NCI-H226 (cell line): ENCODE measurements at regions not wholly inside any gene's neighbourhood (a gene's known extent, or its start where the extent isn't known, plus 50 kb on each side); places are given as distances from the start of the nearest gene placed in this dataset.
"Not testable (repeated sequence)": the region's sequence is repeated elsewhere in the genome, so short reads cannot be mapped to it uniquely, and the experiment has no call there.

Source experiments
- DNase-seq: peaks from one replicate; pipeline ENCODE4 v3.0.0-alpha.2; 2015

GRCh38 chr12:24664161-24664880 lies 284.6 kb downstream of the BCAT1 start:
- DNase-seq = no peak

GRCh38 chr12:24661657-24662096 lies 287.2 kb downstream of the BCAT1 start:
- DNase-seq = peak; percentile 83

- DNase-seq = no peak
These were observed 289.9 kb downstream of the BCAT1 start for GRCh38 chr12:24659016-24659415.

GRCh38 chr12:24654344-24654743 lies 294.6 kb downstream of the BCAT1 start:
- not testable (repeated sequence) for DNase-seq

DNA sequence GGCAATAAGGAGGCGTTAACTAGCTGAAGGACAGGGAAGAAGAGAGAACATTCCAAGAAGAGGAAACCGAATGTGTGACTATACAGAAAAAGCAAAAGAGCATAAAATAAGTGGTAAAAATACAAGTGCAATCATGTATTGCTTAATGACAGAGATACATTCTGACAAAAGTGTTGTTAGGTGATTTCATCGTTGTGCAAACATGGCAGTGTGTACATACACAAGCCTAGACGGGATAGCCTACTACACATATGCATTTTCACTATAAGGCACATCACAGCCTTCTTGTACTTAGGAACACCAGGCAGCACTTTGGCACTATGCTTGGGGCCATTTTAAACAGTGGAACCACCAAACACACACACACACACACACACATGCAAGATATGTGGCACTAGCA lies 299.3 kb downstream of the BCAT1 start:
- DNase-seq = no peak

DNA sequence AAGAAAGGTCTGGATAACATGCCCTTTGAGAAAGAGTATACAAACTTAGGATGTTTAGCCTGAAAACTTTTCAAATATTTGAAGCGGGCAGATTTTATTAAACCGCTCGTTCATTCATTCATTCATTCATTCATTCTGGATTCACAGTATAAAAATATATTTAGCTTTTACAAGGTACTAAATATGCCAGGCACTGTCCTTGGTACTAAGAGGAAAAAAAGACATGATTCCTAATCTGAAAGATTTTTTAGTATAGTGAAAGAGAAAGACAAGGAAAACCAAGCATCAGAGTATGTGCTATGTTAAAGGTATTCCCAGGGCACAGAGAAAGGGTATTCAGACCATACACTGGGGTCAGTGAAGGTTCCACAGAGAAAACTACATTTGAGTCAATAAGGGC lies 299.7 kb downstream of the BCAT1 start:
- DNase-seq = no peak

DNA sequence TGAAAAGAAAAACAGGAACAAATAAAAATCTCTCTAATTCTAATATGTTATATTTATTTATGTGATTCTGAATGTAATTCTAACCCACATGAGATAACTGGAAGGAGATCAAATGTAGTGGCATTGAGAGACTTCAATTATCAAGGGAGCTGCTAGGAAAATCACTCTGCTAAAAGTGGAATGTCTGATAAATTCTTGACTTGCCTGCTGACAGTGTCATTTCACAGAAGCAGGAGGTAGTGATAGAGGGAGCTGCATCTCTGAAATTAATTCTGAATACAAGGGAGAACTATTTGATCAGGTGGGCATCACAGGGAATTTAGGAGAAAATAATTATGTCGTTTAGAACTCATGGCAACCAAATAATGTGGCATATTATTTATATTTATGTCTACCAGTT lies 303.6 kb downstream of the BCAT1 start:
- no peak for DNase-seq

- no peak for DNase-seq
These were observed 305.5 kb downstream of the BCAT1 start for GRCh38 chr12:24643120-24644119.

DNA sequence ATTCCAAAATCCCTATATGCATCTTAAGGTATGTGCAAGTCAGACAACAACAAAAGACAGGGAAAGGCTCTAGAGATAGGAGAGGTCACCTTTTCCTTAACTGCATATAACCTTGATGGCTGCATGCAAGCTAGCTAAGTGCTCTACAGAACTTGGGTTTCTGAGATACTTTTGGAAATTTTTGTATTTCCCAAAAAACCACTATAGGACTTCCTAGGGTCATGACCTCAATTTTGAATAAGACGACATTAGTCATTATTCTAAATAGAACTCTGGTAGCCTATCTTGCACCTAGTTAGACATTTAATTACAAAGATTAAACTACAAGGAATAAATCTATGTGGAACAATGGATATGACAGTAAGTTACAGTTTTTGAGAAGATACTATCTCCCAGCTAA lies 309.3 kb downstream of the BCAT1 start:
- DNase-seq = no peak

DNA sequence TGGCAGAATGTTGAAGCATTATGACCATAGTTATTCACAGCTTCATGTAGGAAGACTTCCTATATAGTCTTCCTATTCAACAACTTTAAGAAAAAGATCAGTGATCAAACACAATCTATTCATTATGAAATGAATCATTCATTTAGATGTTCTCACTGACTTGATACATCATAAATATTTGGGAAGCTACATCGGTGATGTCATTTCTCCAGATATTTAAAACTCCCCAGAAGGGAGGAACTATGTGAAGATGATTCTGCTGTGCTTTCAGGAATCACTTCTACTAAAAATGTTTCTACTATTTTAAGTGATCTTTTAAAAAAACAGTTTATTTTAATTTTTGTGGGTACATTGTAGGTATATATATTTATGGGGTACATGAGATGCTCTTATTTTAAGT lies 316.4 kb downstream of the BCAT1 start:
- DNase-seq = no peak

DNA sequence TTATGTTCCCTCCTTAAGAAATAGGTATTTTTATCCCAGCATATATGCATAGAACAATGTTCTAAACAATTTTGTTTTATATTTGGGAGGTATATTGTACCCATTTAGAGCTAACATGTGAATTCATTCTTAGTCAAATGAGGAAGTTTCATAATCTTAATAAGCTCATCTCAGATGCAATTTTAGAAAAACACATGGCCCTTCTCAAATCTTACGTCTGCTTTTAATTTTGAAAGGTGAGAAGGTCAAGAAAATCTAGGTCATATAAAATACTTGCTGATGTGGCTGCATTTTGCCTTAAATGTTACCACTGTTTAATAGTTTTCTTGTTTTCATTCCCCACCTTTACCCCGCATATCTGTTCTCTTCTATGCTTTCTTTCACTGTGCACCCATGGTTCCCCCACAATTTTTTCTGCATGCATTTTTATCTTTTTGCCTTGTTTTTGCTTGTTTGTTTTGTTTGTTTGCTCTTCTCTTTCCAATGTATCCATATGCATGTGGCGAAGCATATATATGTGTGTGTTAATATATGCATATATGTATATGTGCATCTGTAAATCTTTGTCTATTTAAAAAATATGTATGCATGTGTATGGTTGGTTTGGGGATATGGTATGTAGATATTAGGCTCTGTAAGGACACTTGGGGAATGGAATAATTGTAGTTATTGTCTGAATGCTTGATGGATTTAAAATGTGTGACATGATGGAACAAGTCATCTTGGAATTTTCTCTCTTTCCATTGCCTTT lies 317.1 kb downstream of the BCAT1 start:
- DNase-seq = no peak

DNA sequence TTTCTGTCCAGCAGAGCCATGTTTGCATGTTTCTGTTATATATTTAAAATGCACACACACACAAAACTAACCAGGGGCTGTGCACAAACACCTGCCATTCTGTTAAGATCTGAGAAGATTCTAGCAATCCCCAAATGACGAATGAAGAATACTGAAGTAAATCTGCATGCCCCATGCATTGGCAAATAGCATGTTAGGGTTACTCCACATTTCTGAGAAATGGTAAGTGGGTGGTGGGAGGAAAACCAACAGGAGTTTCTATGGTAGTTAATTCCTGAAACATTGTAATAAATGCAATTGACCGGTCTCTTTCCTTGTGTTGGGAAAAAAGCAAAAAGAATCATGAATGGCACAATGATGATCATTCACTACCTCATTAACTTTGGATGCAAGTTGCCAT lies 318.0 kb downstream of the BCAT1 start:
- DNase-seq = no peak

- DNase-seq = no peak
These were observed 318.5 kb downstream of the BCAT1 start for GRCh38 chr12:24630446-24630845.

GRCh38 chr12:24625103-24625502 lies 323.8 kb downstream of the BCAT1 start:
- no peak for DNase-seq

DNA sequence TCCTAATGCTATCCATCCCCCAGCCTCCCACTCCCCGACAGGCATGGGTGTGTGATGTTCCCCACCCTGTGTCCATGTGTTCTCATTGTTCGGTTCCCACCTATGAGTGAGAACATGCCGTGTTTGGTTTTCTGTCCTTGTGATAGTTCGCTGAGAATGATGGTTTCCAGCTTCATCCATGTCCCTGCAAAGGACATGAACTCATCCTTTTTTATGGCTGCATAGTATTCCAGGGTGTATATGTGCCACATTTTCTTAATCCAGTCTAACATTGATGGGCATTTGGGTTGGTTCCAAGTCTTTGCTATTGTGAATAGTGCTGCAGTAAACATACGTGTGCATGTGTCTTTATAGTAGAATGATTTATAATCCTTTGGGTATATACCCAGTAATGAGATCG lies 328.9 kb downstream of the BCAT1 start:
- not testable (repeated sequence) for DNase-seq

DNA sequence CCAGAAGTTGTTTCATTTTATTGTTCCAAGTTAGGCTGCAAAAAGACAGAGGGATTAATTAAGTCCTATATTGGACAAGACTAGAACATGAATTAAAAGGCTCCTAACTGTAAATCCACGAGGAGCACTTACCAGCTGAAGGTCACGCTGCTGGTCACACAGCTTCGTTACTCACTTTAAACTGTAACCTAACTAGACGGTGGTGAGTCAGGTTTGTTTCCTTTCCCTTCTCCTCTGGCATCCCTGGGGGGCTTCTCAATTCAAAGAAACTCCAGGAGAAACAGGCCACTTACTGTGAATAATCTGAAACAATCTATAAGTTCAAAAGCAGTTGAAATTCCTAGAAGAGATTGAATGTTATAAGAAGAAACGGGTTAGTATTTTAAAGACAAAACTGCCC lies 331.4 kb downstream of the BCAT1 start:
- DNase-seq = no peak

GRCh38 chr12:24615967-24616411 lies 332.9 kb downstream of the BCAT1 start:
- peak; percentile 86 for DNase-seq

GRCh38 chr12:24608637-24609285 lies 340.1 kb downstream of the BCAT1 start:
- no peak for DNase-seq

GRCh38 chr12:24608108-24608507 lies 340.8 kb downstream of the BCAT1 start:
- DNase-seq = no peak

GRCh38 chr12:24605916-24606315 lies 343.0 kb downstream of the BCAT1 start:
- DNase-seq = no peak

DNA sequence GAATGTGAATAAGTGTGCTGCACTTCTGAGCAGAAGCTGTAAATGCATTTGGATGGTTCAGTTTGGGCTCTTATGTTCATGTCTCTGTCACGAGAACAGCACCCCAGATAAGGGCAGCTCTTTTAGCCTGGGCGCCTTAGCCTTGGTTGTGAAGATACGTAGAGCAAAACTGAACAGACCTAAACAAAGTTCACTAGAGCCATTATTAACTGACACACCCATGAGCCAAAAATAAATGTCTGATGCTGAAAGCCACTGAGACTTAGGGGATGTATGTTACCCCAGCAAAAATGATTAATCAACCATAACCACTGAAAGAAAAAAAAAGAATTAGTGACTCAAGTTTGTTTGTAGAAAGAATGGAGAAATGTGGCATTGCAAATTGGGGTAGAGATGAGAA lies 343.4 kb downstream of the BCAT1 start:
- no peak for DNase-seq

DNA sequence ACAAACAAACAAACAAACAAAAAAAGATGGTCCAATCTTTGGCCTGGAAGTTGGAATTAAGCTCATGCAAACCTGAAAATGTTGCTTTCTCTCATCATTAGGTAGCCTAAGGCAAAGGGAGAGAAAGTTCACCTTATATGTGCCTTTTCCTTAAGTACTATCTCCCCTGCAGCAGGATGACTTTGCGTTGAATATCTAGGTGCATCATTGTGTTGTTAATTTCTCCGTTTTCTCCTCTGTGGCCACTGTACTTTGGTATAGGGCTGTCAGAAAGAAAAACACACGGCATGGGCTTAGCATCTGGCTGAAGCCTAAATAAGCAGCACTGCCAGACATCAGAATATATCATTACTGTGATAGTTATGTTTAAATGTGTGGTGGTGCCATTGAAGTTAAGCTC lies 345.5 kb downstream of the BCAT1 start:
- DNase-seq = no peak

DNA sequence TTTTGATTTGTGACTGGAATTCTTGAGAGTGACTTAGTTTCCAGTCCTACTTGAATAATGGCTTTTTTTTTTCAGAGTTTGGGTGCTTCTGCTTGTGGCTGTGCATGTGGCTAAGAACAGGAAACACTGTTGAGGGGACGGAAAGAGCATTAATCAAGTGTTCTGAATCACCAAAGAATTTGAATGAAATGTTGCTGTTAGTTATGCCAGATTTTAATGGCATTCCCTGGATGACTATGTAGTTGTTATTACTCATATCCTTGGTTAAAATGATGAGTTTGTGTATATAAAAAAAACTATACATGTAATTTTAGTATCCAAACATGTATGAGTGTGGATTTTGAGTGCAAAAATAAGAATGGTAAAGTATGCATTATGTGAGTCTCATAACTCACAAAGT lies 347.9 kb downstream of the BCAT1 start:
- DNase-seq = peak; percentile 75
